Neural cell (in vitro differentiated cells): ENCODE measurements at regions not wholly inside any gene's neighbourhood (a gene's known extent, or its start where the extent isn't known, plus 50 kb on each side); places are given as distances from the start of the nearest gene placed in this dataset.
"Not testable (repeated sequence)": the region's sequence is repeated elsewhere in the genome, so short reads cannot be mapped to it uniquely, and the experiment has no call there.

Source experiments
- EP300 ChIP-seq: fragments of 450-650 bp; conservative IDR thresholded peaks from 2 replicates; pipeline ENCODE4 v1.6.1; 2014; ENCODE audit warnings: antibody characterized with exemption, mild to moderate bottlenecking, moderate library complexity; ENCODE audit not compliant: poor library complexity, severe bottlenecking
- EZH2 ChIP-seq: fragments of 200-600, 300-800 bp; shearing (Covaris generic), sonication (generic); IDR thresholded peaks from 2 replicates; pipeline ENCODE4 v1.6.1; 2014; ENCODE audit warnings: antibody characterized with exemption, low read length, borderline replicate concordance, mild to moderate bottlenecking; ENCODE audit not compliant: insufficient read depth, poor library complexity, severe bottlenecking
- TF ChIP-seq, protein P1 (sequence below): fragments of 450-650 bp; IDR thresholded peaks from 2 replicates; pipeline ENCODE4 v1.5.1; 2014; ENCODE audit warnings: antibody characterized with exemption, mild to moderate bottlenecking, moderate library complexity; ENCODE audit not compliant: poor library complexity, severe bottlenecking

GRCh38 chr3:151511433-151511832 is 50.6 kb upstream of the IGSF10 start:
- TF ChIP-seq EZH2, EP300: not testable (repeated sequence)
- TF ChIP-seq, protein P1, sequence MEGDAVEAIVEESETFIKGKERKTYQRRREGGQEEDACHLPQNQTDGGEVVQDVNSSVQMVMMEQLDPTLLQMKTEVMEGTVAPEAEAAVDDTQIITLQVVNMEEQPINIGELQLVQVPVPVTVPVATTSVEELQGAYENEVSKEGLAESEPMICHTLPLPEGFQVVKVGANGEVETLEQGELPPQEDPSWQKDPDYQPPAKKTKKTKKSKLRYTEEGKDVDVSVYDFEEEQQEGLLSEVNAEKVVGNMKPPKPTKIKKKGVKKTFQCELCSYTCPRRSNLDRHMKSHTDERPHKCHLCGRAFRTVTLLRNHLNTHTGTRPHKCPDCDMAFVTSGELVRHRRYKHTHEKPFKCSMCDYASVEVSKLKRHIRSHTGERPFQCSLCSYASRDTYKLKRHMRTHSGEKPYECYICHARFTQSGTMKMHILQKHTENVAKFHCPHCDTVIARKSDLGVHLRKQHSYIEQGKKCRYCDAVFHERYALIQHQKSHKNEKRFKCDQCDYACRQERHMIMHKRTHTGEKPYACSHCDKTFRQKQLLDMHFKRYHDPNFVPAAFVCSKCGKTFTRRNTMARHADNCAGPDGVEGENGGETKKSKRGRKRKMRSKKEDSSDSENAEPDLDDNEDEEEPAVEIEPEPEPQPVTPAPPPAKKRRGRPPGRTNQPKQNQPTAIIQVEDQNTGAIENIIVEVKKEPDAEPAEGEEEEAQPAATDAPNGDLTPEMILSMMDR = not testable (repeated sequence)
